ENCODE measurements at regions not wholly inside any gene's neighbourhood (a gene's known extent, or its start where the extent isn't known, plus 50 kb on each side); places are given as distances from the start of the nearest gene placed in this dataset.
"Not testable (repeated sequence)": the region's sequence is repeated elsewhere in the genome, so short reads cannot be mapped to it uniquely, and the experiment has no call there.

DNA sequence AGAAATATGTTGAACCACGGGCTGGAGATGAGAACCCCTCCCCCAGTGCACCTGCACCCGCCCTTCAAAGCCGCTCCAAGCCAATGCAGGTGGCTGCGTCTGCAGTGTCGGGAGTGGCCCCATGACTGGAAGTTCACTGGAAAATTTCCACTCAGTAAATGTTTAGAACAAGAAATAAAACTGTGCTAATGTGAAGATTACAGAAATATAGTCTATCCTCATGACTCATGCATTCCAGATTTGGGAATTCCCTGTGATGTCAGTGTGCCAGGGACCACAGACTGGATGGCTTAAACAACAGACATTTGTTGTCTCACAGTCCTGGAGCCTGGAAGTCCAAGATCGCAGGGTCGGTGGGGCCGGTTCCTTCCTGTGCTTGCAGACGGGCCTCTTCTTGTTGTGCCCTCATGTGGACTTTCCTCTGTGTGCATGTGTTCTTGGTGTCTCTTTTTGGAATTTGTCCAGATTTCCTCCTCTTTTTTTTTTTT lies 3967.0 kb upstream of the TPTE start:
- H3K9ac ChIP-seq (ENCODE audit: insufficient read depth, low read length); H3K4me3 ChIP-seq (replicated peaks in 1 of 4; ENCODE audit: control extremely low read depth in 1 of 4, insufficient read depth in 1 of 4, low read depth in 3 of 4, low read length in 4 of 4); H3K27ac ChIP-seq (ENCODE audit: insufficient read depth, low read length); H3K9me3 ChIP-seq (ENCODE audit: control insufficient read depth, insufficient read depth, low read depth, low read length); H3K4me1 ChIP-seq (ENCODE audit: control insufficient read depth, extremely low read depth, insufficient read depth, low read length); H3K4me2 ChIP-seq (ENCODE audit: extremely low read depth, insufficient read depth, low read length); H3K27me3 ChIP-seq (ENCODE audit: control insufficient read depth, insufficient read depth, low read length); H4K20me1 ChIP-seq (ENCODE audit: control insufficient read depth, extremely low read depth, insufficient read depth, low read length); H3K79me2 ChIP-seq (ENCODE audit: control insufficient read depth, insufficient read depth, low read length); H3K36me3 ChIP-seq (ENCODE audit: control insufficient read depth, insufficient read depth, low read length); DNase-seq (ENCODE audit: low read depth in 2 of 2); H2AFZ ChIP-seq (ENCODE audit: low read length): not testable (repeated sequence)

DNA sequence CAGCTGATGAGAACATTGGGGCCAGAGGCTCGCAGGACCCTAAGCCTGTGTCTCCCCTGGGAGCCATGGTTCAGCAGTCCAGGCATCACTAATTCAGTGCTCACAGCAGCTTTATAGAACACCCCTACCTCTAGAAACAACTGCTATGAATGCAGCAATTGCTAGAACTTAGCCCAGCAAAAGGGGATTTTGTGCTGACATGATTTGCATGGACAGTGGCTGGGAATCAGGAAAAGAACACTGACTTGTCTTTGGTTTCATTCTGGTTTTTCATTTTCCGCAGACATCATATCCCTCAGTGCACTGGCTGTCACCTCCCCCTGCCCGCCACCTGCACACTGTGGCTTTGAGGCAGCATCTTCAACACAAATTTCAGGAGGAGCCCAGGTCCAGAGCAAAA lies 3964.9 kb upstream of the TPTE start:
- not testable (repeated sequence) for DNase-seq (ENCODE audit: low read depth in 2 of 2); H3K9ac ChIP-seq (ENCODE audit: insufficient read depth, low read length); H3K4me2 ChIP-seq (ENCODE audit: extremely low read depth, insufficient read depth, low read length)

DNA sequence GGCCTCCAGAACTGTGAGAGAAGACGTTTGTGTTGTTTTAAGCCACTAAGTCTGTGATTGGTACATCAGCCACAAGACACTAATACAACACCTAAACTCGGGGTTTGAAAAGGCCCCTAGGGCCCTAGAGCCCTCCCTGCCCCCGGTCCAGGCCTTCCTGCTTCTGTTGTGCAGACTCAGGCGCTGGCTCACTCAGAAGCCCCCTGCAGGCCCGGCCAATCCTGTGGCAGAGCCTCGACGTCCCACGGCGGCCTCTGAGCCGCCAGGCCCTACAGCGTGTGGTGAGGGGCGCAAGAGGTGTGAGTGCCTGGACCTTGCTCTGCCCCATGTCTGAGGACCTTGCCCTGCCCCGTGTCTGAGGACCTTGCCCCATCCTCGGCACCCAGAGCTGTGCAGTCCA lies 3964.0 kb upstream of the TPTE start:
- H3K27me3 ChIP-seq (ENCODE audit: control insufficient read depth, insufficient read depth, low read length); H3K27ac ChIP-seq (ENCODE audit: insufficient read depth, low read length); H3K4me1 ChIP-seq (ENCODE audit: control insufficient read depth, extremely low read depth, insufficient read depth, low read length); H3K79me2 ChIP-seq (ENCODE audit: control insufficient read depth, insufficient read depth, low read length); H4K20me1 ChIP-seq (ENCODE audit: control insufficient read depth, extremely low read depth, insufficient read depth, low read length); DNase-seq (ENCODE audit: low read depth in 2 of 2); H3K4me2 ChIP-seq (ENCODE audit: extremely low read depth, insufficient read depth, low read length); H3K36me3 ChIP-seq (ENCODE audit: control insufficient read depth, insufficient read depth, low read length); H3K9me3 ChIP-seq (ENCODE audit: control insufficient read depth, insufficient read depth, low read depth, low read length); H3K4me3 ChIP-seq (replicated peaks in 1 of 4; ENCODE audit: control extremely low read depth in 1 of 4, insufficient read depth in 1 of 4, low read depth in 3 of 4, low read length in 4 of 4); H3K9ac ChIP-seq (ENCODE audit: insufficient read depth, low read length); H2AFZ ChIP-seq (ENCODE audit: low read length): not testable (repeated sequence)

More for the DNA sequence above, 3964.9 kb upstream of the TPTE start:
- not testable (repeated sequence) for H4K20me1 ChIP-seq (ENCODE audit: control insufficient read depth, extremely low read depth, insufficient read depth, low read length); H3K36me3 ChIP-seq (ENCODE audit: control insufficient read depth, insufficient read depth, low read length); H3K27me3 ChIP-seq (ENCODE audit: control insufficient read depth, insufficient read depth, low read length); H2AFZ ChIP-seq (ENCODE audit: low read length); H3K9me3 ChIP-seq (ENCODE audit: control insufficient read depth, insufficient read depth, low read depth, low read length); H3K4me1 ChIP-seq (ENCODE audit: control insufficient read depth, extremely low read depth, insufficient read depth, low read length); H3K4me3 ChIP-seq (replicated peaks in 1 of 4; ENCODE audit: control extremely low read depth in 1 of 4, insufficient read depth in 1 of 4, low read depth in 3 of 4, low read length in 4 of 4); H3K79me2 ChIP-seq (ENCODE audit: control insufficient read depth, insufficient read depth, low read length); H3K27ac ChIP-seq (ENCODE audit: insufficient read depth, low read length)

DNA sequence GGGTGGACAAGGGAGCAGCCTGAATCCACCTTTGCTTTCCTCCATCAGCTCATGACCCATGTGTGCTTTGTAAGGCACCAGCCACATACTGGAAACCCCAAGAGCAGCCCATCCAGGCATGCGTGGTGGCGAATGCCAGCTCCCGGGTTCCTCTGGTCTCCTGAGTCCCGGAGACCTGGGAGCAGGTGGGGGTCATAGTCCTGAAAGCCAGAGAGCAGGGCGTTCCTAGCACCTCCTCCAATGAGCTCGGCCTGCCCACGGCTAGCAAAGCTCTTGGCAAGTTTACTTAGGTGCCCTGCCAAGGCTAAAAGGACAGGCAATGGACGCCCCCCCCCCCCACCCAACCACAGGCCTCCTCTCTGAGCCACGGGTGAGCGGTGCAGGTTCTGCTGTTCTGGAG lies 3960.2 kb upstream of the TPTE start:
- H3K9me3 ChIP-seq (ENCODE audit: control insufficient read depth, insufficient read depth, low read depth, low read length); H3K27me3 ChIP-seq (ENCODE audit: control insufficient read depth, insufficient read depth, low read length); H3K79me2 ChIP-seq (ENCODE audit: control insufficient read depth, insufficient read depth, low read length); H3K4me1 ChIP-seq (ENCODE audit: control insufficient read depth, extremely low read depth, insufficient read depth, low read length); H3K27ac ChIP-seq (ENCODE audit: insufficient read depth, low read length); DNase-seq (ENCODE audit: low read depth in 2 of 2); H3K9ac ChIP-seq (ENCODE audit: insufficient read depth, low read length); H3K4me3 ChIP-seq (replicated peaks in 1 of 4; ENCODE audit: control extremely low read depth in 1 of 4, insufficient read depth in 1 of 4, low read depth in 3 of 4, low read length in 4 of 4); H4K20me1 ChIP-seq (ENCODE audit: control insufficient read depth, extremely low read depth, insufficient read depth, low read length); H3K4me2 ChIP-seq (ENCODE audit: extremely low read depth, insufficient read depth, low read length); H3K36me3 ChIP-seq (ENCODE audit: control insufficient read depth, insufficient read depth, low read length); H2AFZ ChIP-seq (ENCODE audit: low read length): not testable (repeated sequence)

DNA sequence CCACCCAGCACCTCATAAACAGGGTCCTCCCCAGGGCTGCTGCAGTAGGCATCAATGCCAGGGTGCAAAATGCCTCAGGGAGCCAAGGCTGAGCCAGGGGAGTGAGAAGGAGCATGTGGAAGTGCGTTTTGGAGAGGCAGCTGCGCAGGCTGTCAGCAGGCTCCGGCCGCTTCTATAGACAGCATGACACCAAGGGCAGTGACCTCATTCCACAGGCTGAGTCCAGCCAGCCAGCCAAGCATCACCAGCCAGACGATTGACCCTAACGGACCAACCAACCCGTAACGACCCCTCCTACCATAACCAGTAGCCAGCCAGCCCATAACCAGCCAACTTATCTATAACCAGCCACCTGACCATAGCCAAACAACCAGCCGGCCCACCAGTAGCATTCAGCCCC lies 3959.8 kb upstream of the TPTE start:
- not testable (repeated sequence) for H2AFZ ChIP-seq (ENCODE audit: low read length); H4K20me1 ChIP-seq (ENCODE audit: control insufficient read depth, extremely low read depth, insufficient read depth, low read length); H3K9ac ChIP-seq (ENCODE audit: insufficient read depth, low read length); H3K9me3 ChIP-seq (ENCODE audit: control insufficient read depth, insufficient read depth, low read depth, low read length); DNase-seq (ENCODE audit: low read depth in 2 of 2); H3K4me1 ChIP-seq (ENCODE audit: control insufficient read depth, extremely low read depth, insufficient read depth, low read length); H3K4me2 ChIP-seq (ENCODE audit: extremely low read depth, insufficient read depth, low read length); H3K27me3 ChIP-seq (ENCODE audit: control insufficient read depth, insufficient read depth, low read length); H3K36me3 ChIP-seq (ENCODE audit: control insufficient read depth, insufficient read depth, low read length); H3K4me3 ChIP-seq (replicated peaks in 1 of 4; ENCODE audit: control extremely low read depth in 1 of 4, insufficient read depth in 1 of 4, low read depth in 3 of 4, low read length in 4 of 4); H3K79me2 ChIP-seq (ENCODE audit: control insufficient read depth, insufficient read depth, low read length); H3K27ac ChIP-seq (ENCODE audit: insufficient read depth, low read length)

DNA sequence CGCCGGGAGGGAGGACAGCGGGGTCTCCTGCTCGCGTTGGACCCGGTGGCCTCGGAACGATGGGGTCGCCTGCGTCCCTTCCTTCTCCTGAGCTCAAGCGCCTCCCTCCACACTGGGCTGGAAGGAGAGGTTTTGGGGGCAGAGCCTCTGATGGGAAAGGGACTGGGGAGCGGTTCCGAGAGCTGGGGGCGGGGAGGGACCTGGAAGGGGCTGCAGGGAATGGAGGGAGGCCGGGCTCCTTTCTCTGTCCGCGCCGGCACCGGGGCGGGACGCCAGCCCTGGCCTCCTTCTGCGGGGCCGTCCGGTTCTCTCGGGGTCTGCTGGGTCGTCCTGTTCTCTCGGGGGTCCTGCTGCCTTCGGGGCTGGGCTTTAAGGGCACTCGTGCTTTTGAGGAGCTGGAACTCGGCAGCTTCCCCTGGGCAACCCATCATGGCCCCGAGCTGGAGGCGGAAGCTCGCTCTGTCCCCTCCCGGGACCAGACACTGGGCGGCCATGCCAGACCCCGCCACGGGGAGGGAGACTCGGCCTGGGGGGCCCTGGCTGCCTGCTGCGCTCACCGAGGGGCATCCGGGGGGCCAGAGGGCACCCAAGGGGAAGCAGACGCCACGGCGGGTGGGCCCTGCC lies 3956.7 kb upstream of the TPTE start:
- not testable (repeated sequence) for H4K20me1 ChIP-seq (ENCODE audit: control insufficient read depth, extremely low read depth, insufficient read depth, low read length); H3K4me1 ChIP-seq (ENCODE audit: control insufficient read depth, extremely low read depth, insufficient read depth, low read length); H3K9me3 ChIP-seq (ENCODE audit: control insufficient read depth, insufficient read depth, low read depth, low read length); DNase-seq (ENCODE audit: low read depth in 2 of 2); H3K9ac ChIP-seq (ENCODE audit: insufficient read depth, low read length); H3K27me3 ChIP-seq (ENCODE audit: control insufficient read depth, insufficient read depth, low read length); H3K4me2 ChIP-seq (ENCODE audit: extremely low read depth, insufficient read depth, low read length); H3K79me2 ChIP-seq (ENCODE audit: control insufficient read depth, insufficient read depth, low read length); H3K4me3 ChIP-seq (replicated peaks in 1 of 4; ENCODE audit: control extremely low read depth in 1 of 4, insufficient read depth in 1 of 4, low read depth in 3 of 4, low read length in 4 of 4); H3K36me3 ChIP-seq (ENCODE audit: control insufficient read depth, insufficient read depth, low read length); H3K27ac ChIP-seq (ENCODE audit: insufficient read depth, low read length); H2AFZ ChIP-seq (ENCODE audit: low read length)
